Testis (tissue), 2 donors: ENCODE measurements at regions not wholly inside any gene's neighbourhood (a gene's known extent, or its start where the extent isn't known, plus 50 kb on each side); places are given as distances from the start of the nearest gene placed in this dataset.

Source experiments
- CTCF ChIP-seq, 3 experiments: fragments of 450-650 bp in 2 of 3; fragments of 200-600 bp in 1 of 3; sonication (generic) in 1 of 3; IDR thresholded peaks; one replicate each; pipeline ENCODE4 v1.5.1; 2016 to 2019; ENCODE audit warnings: antibody characterized with exemption in 3 of 3, mild to moderate bottlenecking in 2 of 3, moderate library complexity in 1 of 3
- POLR2A ChIP-seq: fragments of 450-650 bp; IDR thresholded peaks from one replicate; pipeline ENCODE4 v1.6.1; 2017; ENCODE audit warnings: antibody characterized with exemption, mild to moderate bottlenecking, moderate library complexity

- TF ChIP-seq CTCF (IDR thresholded peaks at IDR 0.05) = no peak
- TF ChIP-seq POLR2A = no peak
These were observed 124.4 kb downstream of the ARL4C start for GRCh38 chr2:234372506-234372905.
